Endothelial cell of umbilical vein (primary cell): ENCODE measurements at regions not wholly inside any gene's neighbourhood (a gene's known extent, or its start where the extent isn't known, plus 50 kb on each side); places are given as distances from the start of the nearest gene placed in this dataset.

ENCODE experiments used
- BruUV-seq: library from RNA; stranded (reverse); fragments of 400-500 nt; replicated peaks from 2 replicates; lab custom pipeline; 2021; lab: Mats Ljungman, UMichigan
- CTCF ChIA-PET: fragments of 300-600, 350-600 bp; sonication (Branson Sonifier 250); formaldehyde crosslinking; loops from one replicate; lab custom pipeline; 2021; ENCODE audit warnings: antibody characterized with exemption, inconsistent platforms; lab: Charles Lee
- POLR2A ChIA-PET: fragments of 300-600, 350-600 bp; sonication (Branson Sonifier 250); formaldehyde crosslinking; loops from one replicate; lab custom pipeline; 2021; ENCODE audit warnings: antibody characterized with exemption, inconsistent platforms; lab: Charles Lee
- DNase-seq: peaks from one replicate; pipeline ENCODE4 v3.0.0-alpha.2; 2011; ENCODE audit warnings: low read depth, low spot score
- FAIRE-seq: peaks from 2 replicates; lab custom pipeline; 2011; peaks lifted over from hg19 to GRCh38; lab: Jason Lieb, UNC
- H2AFZ ChIP-seq: 2 replicates; pipeline ENCODE4 v1.6.0; 2012; ENCODE audit warnings: low read depth, low read length, control low read depth, inconsistent platforms
- H3K27ac ChIP-seq: 2 replicates; pipeline ENCODE4 v1.5.1; 2011; ENCODE audit warnings: low read depth, mild to moderate bottlenecking, control low read depth, low read length, moderate library complexity; ENCODE audit not compliant: insufficient read depth
- H3K27me3 ChIP-seq, 2 experiments: 2 replicates each; pipeline versions ENCODE4 v1.6.0 to v1.6.1; 2011; ENCODE audit warnings: low read length in 2 of 2, mixed read lengths in 1 of 2; ENCODE audit not compliant: control insufficient read depth in 2 of 2, insufficient read depth in 2 of 2
- H3K36me3 ChIP-seq, 2 experiments: 2 replicates in 1 of 2; 3 replicates in 1 of 2; pipeline ENCODE4 v1.5.1; 2011; ENCODE audit warnings: low read length in 2 of 2, mild to moderate bottlenecking in 1 of 2, moderate library complexity in 1 of 2; ENCODE audit not compliant: control insufficient read depth in 2 of 2, insufficient read depth in 2 of 2; ENCODE audit errors: extremely low read depth in 1 of 2
- H3K4me1 ChIP-seq: 3 replicates; pipeline ENCODE4 v1.5.1; 2011; ENCODE audit warnings: mild to moderate bottlenecking, low read length; ENCODE audit not compliant: control insufficient read depth, insufficient read depth; ENCODE audit errors: extremely low read depth
- H3K4me2 ChIP-seq: 2 replicates; pipeline ENCODE4 v1.6.1; 2011; ENCODE audit warnings: low read length, control low read depth, mixed read lengths; ENCODE audit not compliant: insufficient read depth
- H3K4me3 ChIP-seq, 3 experiments: fragments of 200-600 bp in 1 of 3; sonication (generic), shearing (Covaris generic) in 1 of 3; replicated peaks in 1 of 3; 2 replicates each; pipeline ENCODE4 v1.5.1; 2011 to 2016; ENCODE audit warnings: control low read depth in 3 of 3, low read length in 3 of 3, mild to moderate bottlenecking in 2 of 3, inconsistent platforms in 1 of 3, low read depth in 1 of 3, moderate library complexity in 1 of 3; ENCODE audit not compliant: insufficient read depth in 1 of 3
- H3K79me2 ChIP-seq: 2 replicates; pipeline ENCODE4 v1.6.0; 2012; ENCODE audit warnings: low read length, inconsistent platforms; ENCODE audit not compliant: control insufficient read depth, insufficient read depth
- H3K9ac ChIP-seq: replicated peaks from 2 replicates; pipeline ENCODE3; 2011; ENCODE audit warnings: low read length, control low read depth; ENCODE audit not compliant: insufficient read depth; ENCODE audit errors: extremely low read depth
- H3K9me1 ChIP-seq: replicated peaks from 3 replicates; pipeline ENCODE4 v1.6.0; 2011; ENCODE audit warnings: mild to moderate bottlenecking, low read length; ENCODE audit not compliant: control insufficient read depth, insufficient read depth; ENCODE audit errors: extremely low read depth
- H3K9me3 ChIP-seq: replicated peaks from 2 replicates; pipeline ENCODE4 v1.5.1; 2012; ENCODE audit warnings: low read length, inconsistent platforms; ENCODE audit not compliant: control insufficient read depth, insufficient read depth
- H4K20me1 ChIP-seq: replicated peaks from 2 replicates; pipeline ENCODE3; 2011; ENCODE audit warnings: mild to moderate bottlenecking, low read length; ENCODE audit not compliant: control insufficient read depth, insufficient read depth; ENCODE audit errors: extremely low read depth
- CTCF ChIP-seq, 2 donors: IDR thresholded peaks; 1 replicate in 1 of 2; 2 replicates in 1 of 2; pipeline ENCODE4 v1.5.1; 2011; ENCODE audit warnings: low read length in 2 of 2, mild to moderate bottlenecking in 2 of 2, moderate library complexity in 2 of 2, control low read depth in 1 of 2, inconsistent platforms in 1 of 2, low read depth in 1 of 2; ENCODE audit not compliant: insufficient read depth in 1 of 2; ENCODE audit errors: extremely low read depth in 1 of 2
- EZH2 ChIP-seq: IDR thresholded peaks from 2 replicates; pipeline ENCODE4 v1.6.1; 2012; ENCODE audit warnings: borderline replicate concordance, low read depth, mild to moderate bottlenecking, moderate library complexity, low read length, inconsistent platforms; ENCODE audit not compliant: severe bottlenecking
- FOS ChIP-seq: IDR thresholded peaks from 2 replicates; pipeline ENCODE4 v1.6.1; 2011; ENCODE audit warnings: mild to moderate bottlenecking, low read length, moderate library complexity, borderline replicate concordance; ENCODE audit not compliant: insufficient read depth
- GATA2 ChIP-seq: IDR thresholded peaks from 2 replicates; pipeline ENCODE4 v1.7.0; 2011; ENCODE audit warnings: low read depth, mild to moderate bottlenecking, moderate library complexity, mixed read lengths, low read length; ENCODE audit not compliant: insufficient read length, insufficient read depth
- JUN ChIP-seq: IDR thresholded peaks from 2 replicates; pipeline ENCODE4 v1.6.1; 2011; ENCODE audit warnings: borderline replicate concordance, low read depth; ENCODE audit not compliant: insufficient read length, insufficient read depth
- MAX ChIP-seq: IDR thresholded peaks from 2 replicates; pipeline ENCODE4 v1.6.1; 2011; ENCODE audit not compliant: insufficient read depth, insufficient read length
- MYC ChIP-seq: IDR thresholded peaks from one replicate; pipeline ENCODE4 v1.6.1; 2011; ENCODE audit warnings: mild to moderate bottlenecking, low read depth, low read length
- POLR2A ChIP-seq: IDR thresholded peaks from 2 replicates; pipeline ENCODE4 v1.6.1; 2012; ENCODE audit warnings: low read depth, mild to moderate bottlenecking, control low read depth, low read length
- POLR2AphosphoS5 ChIP-seq: IDR thresholded peaks from 2 replicates; pipeline ENCODE4 v1.6.1; 2012; ENCODE audit warnings: low read depth, mild to moderate bottlenecking, control low read depth, low read length, moderate library complexity; ENCODE audit not compliant: insufficient read depth
- dilution Hi-C: fragments of 300-500 bp; cut with MboI; formaldehyde crosslinking; loops from one replicate; pipeline ENCODE4 v1.15.0; 2019; ENCODE audit warnings: low sequenced_read_pairs; ENCODE audit not compliant: extremely low pct_ligation_motif_present
- intact Hi-C: fragments of 100-400 bp; cut with micrococcal nuclease; formaldehyde crosslinking; loops from one replicate; pipeline ENCODE4 v1.10.0; 2022

GRCh38 chr21:34280389-34280795 lies 83.4 kb upstream of the KCNE2 start:
- H3K9me1 ChIP-seq, result no peaks in the 10 kb centered on the region
- no peak overlapping the region for H2AFZ ChIP-seq
- TF ChIP-seq POLR2A (no peak), GATA2 (no peak), CTCF (IDR thresholded peaks at IDR 0.05; ENCODE audit: extremely low read depth in 1 of 2, insufficient read depth in 1 of 2, low read depth in 1 of 2, low read length in 2 of 2) (no peak), POLR2AphosphoS5 (no peak), MYC (no peak), FOS (no peak), JUN (no peak), MAX (no peak), EZH2 (no peak)
- intact Hi-C loops, result no loop called here
- peaks cover 0 to 2% of the 10 kb centered on the region in 2 experiments for H3K27me3 ChIP-seq
- no peak overlapping the region for H3K9ac ChIP-seq
- no TSS peak for BruUV-seq
- no peak overlapping the region for H3K4me3 ChIP-seq
- ChIA-PET CTCF (interaction anchor here (1.0 kb wide), 1 partner anchor 356 kb away, joined by 3 read pairs; no protein-coding TSS in a partner anchor), POLR2A (no interaction called here)
- H3K9me3 ChIP-seq, result no peaks in the 10 kb centered on the region
- DNase-seq (no peak), FAIRE-seq (no peak)
- no peaks in the 10 kb centered on the region for H3K79me2 ChIP-seq
- H4K20me1 ChIP-seq, result no peaks in the 10 kb centered on the region
- H3K4me1 ChIP-seq, result no peaks in the 10 kb centered on the region
- no peak overlapping the region for H3K4me2 ChIP-seq
- H3K36me3 ChIP-seq, result no peaks in the 10 kb centered on the region
- no peak overlapping the region for H3K27ac ChIP-seq
- dilution Hi-C loops, result no loop called here
